Fibroblast of the aortic adventitia (primary cell): ENCODE measurements at regions not wholly inside any gene's neighbourhood (a gene's known extent, or its start where the extent isn't known, plus 50 kb on each side); places are given as distances from the start of the nearest gene placed in this dataset.
"Not testable (repeated sequence)": the region's sequence is repeated elsewhere in the genome, so short reads cannot be mapped to it uniquely, and the experiment has no call there.

Source experiments
- DNase-seq: peaks from one replicate; pipeline ENCODE4 v3.0.0-alpha.2; 2010; ENCODE audit warnings: low read depth
- H3K4me3 ChIP-seq: 2 replicates; pipeline ENCODE4 v1.5.1; 2011; ENCODE audit warnings: low read depth, mild to moderate bottlenecking, control low read depth, low read length, moderate library complexity
- CTCF ChIP-seq: IDR thresholded peaks from 2 replicates; pipeline ENCODE4 v1.5.1; 2011; ENCODE audit warnings: mild to moderate bottlenecking, low read length, control low read depth, inconsistent platforms; ENCODE audit not compliant: insufficient read depth

DNA sequence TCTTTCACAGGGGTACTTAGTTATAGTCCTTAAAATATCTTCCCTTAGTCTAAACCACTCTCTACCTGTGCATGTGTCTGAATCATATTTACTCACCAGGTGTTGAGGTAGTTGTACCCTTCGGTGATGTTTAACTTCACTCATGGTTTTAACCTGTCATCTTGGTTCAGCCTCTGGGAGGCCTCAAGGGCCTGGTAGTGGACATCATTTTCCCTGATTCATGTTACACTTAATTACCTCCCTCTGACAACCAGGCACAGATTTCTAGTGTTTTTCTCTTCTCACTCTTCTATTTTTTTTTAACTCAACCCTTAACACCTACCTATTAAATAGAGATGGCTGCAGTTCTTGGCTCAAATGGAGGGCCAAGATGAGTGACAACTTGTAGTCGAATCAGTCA is 505.4 kb downstream of the TMEM114 start:
- H3K4me3 ChIP-seq: no peak overlapping the region
- no peak for TF ChIP-seq CTCF
- DNase-seq: no peak

GRCh38 chr16:8084302-8084701 is 506.0 kb downstream of the TMEM114 start:
- no peak overlapping the region for H3K4me3 ChIP-seq
- no peak for DNase-seq
- no peak for TF ChIP-seq CTCF

- TF ChIP-seq CTCF: no peak
- DNase-seq: no peak
- H3K4me3 ChIP-seq: no peak overlapping the region
Observed at GRCh38 chr16:8083560-8083959, 506.8 kb downstream of the TMEM114 start.

GRCh38 chr16:8080817-8081216 is 509.5 kb downstream of the TMEM114 start:
- no peak for DNase-seq
- TF ChIP-seq CTCF: no peak
- H3K4me3 ChIP-seq: no peak overlapping the region

DNA sequence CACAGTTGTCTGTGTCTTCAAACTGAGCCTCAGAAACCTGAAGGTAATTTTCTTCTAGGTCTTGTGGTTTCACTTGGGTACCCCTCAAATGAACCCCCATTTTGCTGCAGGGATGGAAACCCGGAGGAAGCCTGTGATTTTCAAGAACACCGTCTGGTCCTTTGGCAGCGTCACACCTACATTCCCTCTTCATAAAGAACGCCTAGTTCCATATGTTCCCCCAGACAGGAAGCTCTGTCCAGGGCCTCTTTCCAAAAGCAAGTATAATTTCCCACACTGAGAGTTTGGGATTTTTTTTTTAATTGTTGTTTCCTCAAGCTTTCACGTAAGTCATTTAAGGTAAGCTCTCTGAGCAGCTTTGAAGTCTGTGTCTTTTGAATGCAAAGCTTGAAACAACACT is 515.0 kb downstream of the TMEM114 start:
- DNase-seq: no peak
- no peak for TF ChIP-seq CTCF

GRCh38 chr16:8070506-8070905 is 519.8 kb downstream of the TMEM114 start:
- DNase-seq: no peak
- H3K4me3 ChIP-seq: no peak overlapping the region
- no peak for TF ChIP-seq CTCF

More for the DNA sequence above, 515.0 kb downstream of the TMEM114 start:
- no peak overlapping the region for H3K4me3 ChIP-seq

GRCh38 chr16:8068225-8068624 is 522.1 kb downstream of the TMEM114 start:
- H3K4me3 ChIP-seq, DNase-seq: not testable (repeated sequence)
